SK-N-SH (cell line): ENCODE measurements at regions not wholly inside any gene's neighbourhood (a gene's known extent, or its start where the extent isn't known, plus 50 kb on each side); places are given as distances from the start of the nearest gene placed in this dataset.

Experiments
- CTCF ChIA-PET: fragments of 300-600, 350-600 bp; formaldehyde crosslinking; extraction: SDS; loops from one replicate; lab custom pipeline; 2021; lab: Yijun Ruan, JAX
- POLR2A ChIA-PET: fragments of 350-600 bp; sonication (Branson Sonifier 250); formaldehyde crosslinking; extraction: SDS; loops from one replicate; lab custom pipeline; 2020; ENCODE audit warnings: antibody characterized with exemption, inconsistent platforms; lab: Yijun Ruan, JAX
- DNase-seq: peaks from one replicate; pipeline ENCODE4 v3.0.0; 2012
- H2AFZ ChIP-seq: fragments of 200-600 bp; sonication (generic); 2 replicates; pipeline ENCODE4 v1.8.1; 2016; ENCODE audit warnings: antibody characterized with exemption, mild to moderate bottlenecking, low read depth
- H3F3A ChIP-seq: fragments of 200-600 bp; sonication (generic); replicated peaks from 2 replicates; pipeline ENCODE3; 2016; ENCODE audit warnings: antibody characterized with exemption, mild to moderate bottlenecking; ENCODE audit not compliant: insufficient read depth
- H3K27ac ChIP-seq, 2 experiments: fragments of 200-500 bp in 1 of 2; fragments of 200-600 bp in 1 of 2; sonication (Bioruptor generic) in 1 of 2; sonication (generic), shearing (Covaris generic) in 1 of 2; 2 replicates each; pipeline versions ENCODE4 v1.5.1 to v1.6.1; 2014 to 2016; ENCODE audit warnings: low read depth in 2 of 2, inconsistent platforms in 1 of 2, low read length in 1 of 2, mild to moderate bottlenecking in 1 of 2, mixed read lengths in 1 of 2
- H3K27me3 ChIP-seq: fragments of 200-600 bp; sonication (generic), shearing (Covaris generic); 2 replicates; pipeline ENCODE4 v1.6.1; 2016; ENCODE audit warnings: mixed run types; ENCODE audit not compliant: insufficient read depth
- H3K36me3 ChIP-seq, 2 experiments: fragments of 200-500 bp in 1 of 2; fragments of 200-600 bp in 1 of 2; sonication (Bioruptor generic) in 1 of 2; sonication (generic) in 1 of 2; replicated peaks in 1 of 2; 2 replicates each; pipeline versions ENCODE3 to v1.5.1; 2014 to 2016; ENCODE audit warnings: low read length in 1 of 2, mild to moderate bottlenecking in 1 of 2; ENCODE audit not compliant: insufficient read depth in 2 of 2, control insufficient read depth in 1 of 2
- H3K4me1 ChIP-seq, 2 experiments: fragments of 200-500 bp in 1 of 2; fragments of 200-600 bp in 1 of 2; sonication (Bioruptor generic) in 1 of 2; sonication (generic), shearing (Covaris generic) in 1 of 2; 2 replicates each; pipeline versions ENCODE4 v1.5.1 to v1.6.1; 2014 to 2016; ENCODE audit warnings: low read depth in 1 of 2, low read length in 1 of 2, mixed run types in 1 of 2; ENCODE audit not compliant: insufficient read depth in 2 of 2, control insufficient read depth in 1 of 2
- H3K4me2 ChIP-seq: fragments of 200-600 bp; sonication (generic), shearing (Covaris generic); 2 replicates; pipeline ENCODE4 v1.6.1; 2017; ENCODE audit warnings: mixed run types
- H3K4me3 ChIP-seq, 2 experiments: fragments of 200-500 bp in 1 of 2; fragments of 200-600 bp in 1 of 2; sonication (Bioruptor generic) in 1 of 2; sonication (generic), shearing (Covaris generic) in 1 of 2; 2 replicates each; pipeline versions ENCODE4 v1.5.1 to v1.8.1; 2014 to 2016; ENCODE audit warnings: low read depth in 2 of 2, inconsistent platforms in 1 of 2, low read length in 1 of 2, mild to moderate bottlenecking in 1 of 2, mixed read lengths in 1 of 2, moderate library complexity in 1 of 2
- H3K79me2 ChIP-seq: fragments of 200-600 bp; sonication (generic); 2 replicates; pipeline ENCODE4 v1.8.1; 2017; ENCODE audit warnings: mild to moderate bottlenecking; ENCODE audit not compliant: insufficient read depth
- H3K9ac ChIP-seq: fragments of 200-600 bp; sonication (generic); 2 replicates; pipeline ENCODE4 v1.6.1; 2017; ENCODE audit warnings: mixed run types
- H3K9me2 ChIP-seq: fragments of 200-600 bp; sonication (generic); 2 replicates; pipeline ENCODE4 v1.6.1; 2017; ENCODE audit warnings: mixed run types
- H3K9me3 ChIP-seq: fragments of 200-600 bp; sonication (generic); 2 replicates; pipeline ENCODE4 v1.6.1; 2017; ENCODE audit warnings: mixed run types, mild to moderate bottlenecking, moderate library complexity
- H4K20me1 ChIP-seq: fragments of 200-600 bp; sonication (generic); 2 replicates; pipeline ENCODE4 v1.6.1; 2017; ENCODE audit warnings: mild to moderate bottlenecking, mixed run types; ENCODE audit not compliant: insufficient read depth
- CHD2 ChIP-seq: fragments of 150-350 bp; IDR thresholded peaks from 2 replicates; pipeline ENCODE4 v1.6.1; 2018; ENCODE audit warnings: low read length; ENCODE audit not compliant: partially characterized antibody
- FOSL2 ChIP-seq: IDR thresholded peaks from 2 replicates; pipeline ENCODE4 v1.4.0; 2012; ENCODE audit warnings: low read depth, mild to moderate bottlenecking, moderate library complexity, borderline replicate concordance
- FOXJ3 ChIP-seq: sonication (generic); formaldehyde crosslinking; IDR thresholded peaks from 2 replicates; pipeline ENCODE4 v1.5.1; 2020; ENCODE audit warnings: mild to moderate bottlenecking, missing genetic modification reagents
- GATA2 ChIP-seq: sonication (generic); formaldehyde crosslinking; IDR thresholded peaks from 2 replicates; pipeline ENCODE4 v1.5.0; 2020; ENCODE audit warnings: mild to moderate bottlenecking, missing genetic modification reagents
- JUND ChIP-seq: IDR thresholded peaks from 2 replicates; pipeline ENCODE4 v1.4.0; 2012
- MEF2A ChIP-seq: IDR thresholded peaks from 2 replicates; pipeline ENCODE4 v1.4.0; 2012; ENCODE audit warnings: low read depth, borderline replicate concordance
- MXI1 ChIP-seq: IDR thresholded peaks from 2 replicates; pipeline ENCODE4 v1.6.1; 2012; ENCODE audit warnings: mild to moderate bottlenecking, low read depth, low read length, improper control_type of control experiment
- NFIC ChIP-seq: IDR thresholded peaks from 2 replicates; pipeline ENCODE4 v1.4.0; 2012; ENCODE audit warnings: borderline replicate concordance
- NRF1 ChIP-seq: IDR thresholded peaks from 2 replicates; pipeline ENCODE4 v1.6.1; 2012; ENCODE audit warnings: low read depth, mild to moderate bottlenecking, low read length
- SIN3A ChIP-seq: IDR thresholded peaks from 2 replicates; pipeline ENCODE4 v1.6.1; 2012; ENCODE audit warnings: low read depth, mild to moderate bottlenecking, low read length, moderate library complexity, borderline replicate concordance
- TAF1 ChIP-seq: IDR thresholded peaks from 2 replicates; pipeline ENCODE4 v1.6.1; 2012; ENCODE audit warnings: low read depth, mild to moderate bottlenecking, low read length, moderate library complexity, borderline replicate concordance
- YY1 ChIP-seq: IDR thresholded peaks from 2 replicates; pipeline ENCODE4 v1.4.0; 2012; ENCODE audit warnings: low read depth, mild to moderate bottlenecking
- WGBS: methylation state at CpG from one replicate; pipeline ENCODE4 v1.1.6; 2017; ENCODE audit warnings: low lambda C conversion rate; 5-methylcytosine and 5-hydroxymethylcytosine counted together
- TF ChIP-seq, protein P1 (sequence below): IDR thresholded peaks from 2 replicates; pipeline ENCODE4 v1.4.0; 2012; ENCODE audit warnings: low read depth
- TF ChIP-seq, protein P2 (sequence below): fragments of 150-350 bp; IDR thresholded peaks from 2 replicates; pipeline ENCODE4 v1.6.1; 2016; ENCODE audit warnings: mild to moderate bottlenecking, low read depth, low read length
- TF ChIP-seq, protein P3 (sequence below): IDR thresholded peaks from 2 replicates; pipeline ENCODE4; 2012

DNA sequence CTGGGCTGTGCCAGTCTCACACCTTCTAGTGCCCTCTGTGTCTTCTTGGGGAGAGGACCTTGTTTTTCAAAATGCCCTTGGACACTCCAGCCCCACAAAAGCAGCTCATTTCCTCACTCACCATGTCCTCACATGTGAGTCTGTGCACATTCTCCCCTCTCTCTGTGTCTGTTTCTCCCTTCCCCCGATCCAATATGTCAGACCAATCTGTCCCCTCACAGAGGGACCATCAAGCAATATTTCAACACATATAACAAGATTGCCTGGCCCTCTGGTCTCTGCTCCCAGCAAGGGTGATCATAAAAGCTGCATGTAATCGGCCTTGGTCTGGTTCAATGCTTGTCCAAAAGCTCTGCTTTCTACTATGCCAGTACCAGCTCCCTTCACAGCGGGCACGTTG lies 261.2 kb downstream of the MATN1 start:
- TF ChIP-seq, protein P1, sequence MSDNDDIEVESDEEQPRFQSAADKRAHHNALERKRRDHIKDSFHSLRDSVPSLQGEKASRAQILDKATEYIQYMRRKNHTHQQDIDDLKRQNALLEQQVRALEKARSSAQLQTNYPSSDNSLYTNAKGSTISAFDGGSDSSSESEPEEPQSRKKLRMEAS: no peak
- TF ChIP-seq GATA2 (CRISPR knock-in tag) (no peak), FOXJ3 (CRISPR knock-in tag) (no peak), MEF2A (no peak), NRF1 (no peak), TAF1 (no peak), JUND (no peak), SIN3A (no peak), FOSL2 (no peak), CHD2 (no peak), YY1 (no peak), NFIC (no peak)
- TF ChIP-seq, protein P2, sequence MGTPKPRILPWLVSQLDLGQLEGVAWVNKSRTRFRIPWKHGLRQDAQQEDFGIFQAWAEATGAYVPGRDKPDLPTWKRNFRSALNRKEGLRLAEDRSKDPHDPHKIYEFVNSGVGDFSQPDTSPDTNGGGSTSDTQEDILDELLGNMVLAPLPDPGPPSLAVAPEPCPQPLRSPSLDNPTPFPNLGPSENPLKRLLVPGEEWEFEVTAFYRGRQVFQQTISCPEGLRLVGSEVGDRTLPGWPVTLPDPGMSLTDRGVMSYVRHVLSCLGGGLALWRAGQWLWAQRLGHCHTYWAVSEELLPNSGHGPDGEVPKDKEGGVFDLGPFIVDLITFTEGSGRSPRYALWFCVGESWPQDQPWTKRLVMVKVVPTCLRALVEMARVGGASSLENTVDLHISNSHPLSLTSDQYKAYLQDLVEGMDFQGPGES: no peak
- TF ChIP-seq, protein P3, sequence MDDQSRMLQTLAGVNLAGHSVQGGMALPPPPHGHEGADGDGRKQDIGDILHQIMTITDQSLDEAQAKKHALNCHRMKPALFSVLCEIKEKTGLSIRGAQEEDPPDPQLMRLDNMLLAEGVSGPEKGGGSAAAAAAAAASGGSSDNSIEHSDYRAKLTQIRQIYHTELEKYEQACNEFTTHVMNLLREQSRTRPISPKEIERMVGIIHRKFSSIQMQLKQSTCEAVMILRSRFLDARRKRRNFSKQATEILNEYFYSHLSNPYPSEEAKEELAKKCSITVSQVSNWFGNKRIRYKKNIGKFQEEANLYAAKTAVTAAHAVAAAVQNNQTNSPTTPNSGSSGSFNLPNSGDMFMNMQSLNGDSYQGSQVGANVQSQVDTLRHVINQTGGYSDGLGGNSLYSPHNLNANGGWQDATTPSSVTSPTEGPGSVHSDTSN: no peak
- Histone ChIP-seq H3K4me3 (no peak overlapping the region), H3K36me3 (no peaks in the 10 kb centered on the region), H2AFZ (no peak overlapping the region), H3K9ac (no peak overlapping the region), H3F3A (no peaks in the 10 kb centered on the region), H3K4me2 (no peak overlapping the region), H3K27me3 (no peaks in the 10 kb centered on the region), H3K9me3 (no peaks in the 10 kb centered on the region), H3K79me2 (no peaks in the 10 kb centered on the region), H3K4me1 (no peaks in the 10 kb centered on the region), H3K27ac (no peak overlapping the region), H4K20me1 (no peaks in the 10 kb centered on the region), H3K9me2 (no peaks in the 10 kb centered on the region)
- no peak for DNase-seq
- WGBS: 28% methylated on average over 4 of the region's 4 CpGs
- ChIA-PET CTCF (interaction anchor here (0.8 kb wide), 1 partner anchor 10 kb away, joined by 3 read pairs; no protein-coding TSS in a partner anchor), POLR2A (no interaction called here)

DNA sequence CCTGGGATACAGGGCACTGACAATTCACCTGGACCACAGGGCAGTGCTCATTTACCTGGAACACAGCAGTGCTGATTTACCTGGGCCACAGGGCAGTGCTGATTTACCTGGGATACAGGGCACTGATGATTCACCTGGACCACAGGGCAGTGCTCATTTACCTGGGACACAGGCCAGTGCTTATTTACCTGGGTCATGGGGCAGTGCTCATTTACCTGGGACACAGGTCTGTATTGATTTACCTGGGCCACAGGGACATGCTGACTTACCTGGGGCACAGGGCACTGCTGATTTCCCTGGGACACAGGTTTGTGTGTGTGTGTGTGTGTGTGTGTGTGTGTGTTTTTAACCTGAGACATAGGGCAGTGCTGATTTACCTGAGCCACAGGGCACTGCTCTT lies 261.7 kb downstream of the MATN1 start:
- H3K4me1 ChIP-seq: no peaks in the 10 kb centered on the region
- H3K4me2 ChIP-seq: no peak overlapping the region
- H3K27ac ChIP-seq: no peak overlapping the region
- H3K79me2 ChIP-seq: no peaks in the 10 kb centered on the region
- H4K20me1 ChIP-seq: no peaks in the 10 kb centered on the region
- H3F3A ChIP-seq: no peaks in the 10 kb centered on the region
- DNase-seq: no peak
- no peaks in the 10 kb centered on the region for H3K27me3 ChIP-seq
- CTCF ChIA-PET: no interaction called here
- TF ChIP-seq MXI1 (no peak), FOSL2 (no peak)
- H3K4me3 ChIP-seq: no peak overlapping the region
- H3K9ac ChIP-seq: no peak overlapping the region
- H3K9me2 ChIP-seq: no peaks in the 10 kb centered on the region
- no peaks in the 10 kb centered on the region for H3K9me3 ChIP-seq
- H3K36me3 ChIP-seq: no peaks in the 10 kb centered on the region
- POLR2A ChIA-PET: no interaction called here
- H2AFZ ChIP-seq: no peak overlapping the region
